ENCODE measurements at regions not wholly inside any gene's neighbourhood (a gene's known extent, or its start where the extent isn't known, plus 50 kb on each side); places are given as distances from the start of the nearest gene placed in this dataset.

- DNase-seq (ENCODE audit: low read depth): no peak
These were observed 728.3 kb upstream of the SEMA6A start for GRCh38 chr5:117302949-117303348.

- DNase-seq (ENCODE audit: low read depth): no peak
These were observed 727.9 kb upstream of the SEMA6A start for GRCh38 chr5:117302473-117302872.

- no peak for DNase-seq (ENCODE audit: low read depth)
These were observed 725.3 kb upstream of the SEMA6A start for GRCh38 chr5:117299936-117300328.

GRCh38 chr5:117299224-117299935, 724.8 kb upstream of the SEMA6A start:
- DNase-seq (ENCODE audit: low read depth): no peak

- DNase-seq (ENCODE audit: low read depth): no peak
These were observed 722.2 kb upstream of the SEMA6A start for GRCh38 chr5:117296872-117297271.

GRCh38 chr5:117295941-117296340, 721.3 kb upstream of the SEMA6A start:
- no peak for DNase-seq (ENCODE audit: low read depth)

- DNase-seq (ENCODE audit: low read depth): no peak
These were observed 712.2 kb upstream of the SEMA6A start for GRCh38 chr5:117286813-117287212.

- no peak for DNase-seq (ENCODE audit: low read depth)
These were observed 697.0 kb upstream of the SEMA6A start for GRCh38 chr5:117271656-117272055.

- no peak for DNase-seq (ENCODE audit: low read depth)
These were observed 691.7 kb upstream of the SEMA6A start for GRCh38 chr5:117266280-117266679.

GRCh38 chr5:117263231-117263630, 688.6 kb upstream of the SEMA6A start:
- no peak for DNase-seq (ENCODE audit: low read depth)

GRCh38 chr5:117262572-117263131, 688.0 kb upstream of the SEMA6A start:
- no peak for DNase-seq (ENCODE audit: low read depth)

GRCh38 chr5:117261948-117262571, 687.4 kb upstream of the SEMA6A start:
- DNase-seq (ENCODE audit: low read depth): no peak

- DNase-seq (ENCODE audit: low read depth): no peak
These were observed 680.8 kb upstream of the SEMA6A start for GRCh38 chr5:117255211-117256027.

- no peak for DNase-seq (ENCODE audit: low read depth)
These were observed 677.9 kb upstream of the SEMA6A start for GRCh38 chr5:117252566-117252965.

GRCh38 chr5:117249086-117249815, 674.6 kb upstream of the SEMA6A start:
- no peak for DNase-seq (ENCODE audit: low read depth)

- DNase-seq (ENCODE audit: low read depth): no peak
These were observed 671.8 kb upstream of the SEMA6A start for GRCh38 chr5:117246424-117246823.

- no peak for DNase-seq (ENCODE audit: low read depth)
These were observed 670.5 kb upstream of the SEMA6A start for GRCh38 chr5:117245130-117245529.

- no peak for DNase-seq (ENCODE audit: low read depth)
These were observed 667.4 kb upstream of the SEMA6A start for GRCh38 chr5:117242028-117242427.

GRCh38 chr5:117236941-117237340, 662.3 kb upstream of the SEMA6A start:
- no peak for DNase-seq (ENCODE audit: low read depth)

GRCh38 chr5:117235786-117236185, 661.2 kb upstream of the SEMA6A start:
- no peak for DNase-seq (ENCODE audit: low read depth)

GRCh38 chr5:117230375-117230774, 655.8 kb upstream of the SEMA6A start:
- no peak for DNase-seq (ENCODE audit: low read depth)

- no peak for DNase-seq (ENCODE audit: low read depth)
These were observed 646.1 kb upstream of the SEMA6A start for GRCh38 chr5:117220730-117221129.
